HG03460 (cell line): ENCODE measurements at regions not wholly inside any gene's neighbourhood (a gene's known extent, or its start where the extent isn't known, plus 50 kb on each side); places are given as distances from the start of the nearest gene placed in this dataset.
"Not testable (repeated sequence)": the region's sequence is repeated elsewhere in the genome, so short reads cannot be mapped to it uniquely, and the experiment has no call there.

Experiments used
- ATAC-seq: cut with Tn5 transposase; IDR thresholded peaks from one replicate; pipeline ENCODE4 v1.9.1; 2021; ENCODE audit not compliant: unreplicated experiment

- ATAC-seq: no peak
Observed at GRCh38 chr18:4557502-4557901, 102.4 kb upstream of the DLGAP1 start.

DNA sequence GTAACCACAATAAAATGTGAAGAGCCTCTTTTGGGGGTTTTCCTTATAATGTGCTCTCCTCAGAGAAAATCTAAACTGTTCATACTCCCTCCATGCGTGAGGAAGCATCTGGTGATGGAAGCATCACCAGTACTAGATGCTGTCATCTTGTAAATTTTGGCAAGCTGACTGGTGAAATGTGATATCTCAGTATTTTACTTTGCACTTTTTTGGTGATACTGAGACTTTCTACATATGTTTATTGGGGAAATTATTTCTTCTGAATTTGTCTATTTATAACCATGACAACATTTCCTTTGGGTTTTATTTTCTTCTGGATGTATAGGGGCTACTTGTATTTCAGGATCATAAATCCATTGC lies 95.9 kb upstream of the DLGAP1 start:
- no peak for ATAC-seq

DNA sequence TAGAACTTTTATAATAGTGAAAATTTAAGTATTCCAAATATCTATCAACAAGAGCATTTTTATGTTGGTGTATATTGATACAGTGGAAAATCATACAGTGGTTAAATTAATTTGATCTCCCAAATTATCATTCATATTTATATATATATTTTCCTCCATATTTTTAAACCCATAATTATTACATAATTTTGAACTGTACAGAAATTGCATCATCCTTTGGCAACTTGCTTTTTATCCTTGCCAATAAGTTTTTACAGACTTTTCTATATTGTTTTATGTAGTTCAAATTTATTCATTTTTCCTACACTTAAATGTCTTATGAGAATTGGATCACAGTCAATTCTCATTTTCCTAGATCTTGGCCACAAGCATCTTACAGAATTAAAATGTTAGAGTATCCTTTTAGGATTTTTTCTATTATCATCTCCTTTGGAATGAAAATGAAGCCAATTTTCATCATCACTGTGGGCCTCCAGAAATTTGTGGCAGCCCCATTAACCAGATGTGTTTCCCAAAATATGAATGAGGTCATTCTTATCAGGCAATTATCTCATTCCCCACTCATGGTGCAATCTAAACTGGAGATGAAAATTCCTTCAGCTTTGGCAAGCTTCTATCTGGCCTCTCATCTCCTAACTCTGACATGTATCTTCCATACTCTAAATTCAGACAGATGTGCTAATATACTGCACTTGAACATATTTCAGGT lies 94.2 kb upstream of the DLGAP1 start:
- no peak for ATAC-seq

- ATAC-seq: no peak
Observed at GRCh38 chr18:4547126-4547525, 92.0 kb upstream of the DLGAP1 start.

- ATAC-seq: no peak
Observed at GRCh38 chr18:4544142-4544541, 89.0 kb upstream of the DLGAP1 start.

DNA sequence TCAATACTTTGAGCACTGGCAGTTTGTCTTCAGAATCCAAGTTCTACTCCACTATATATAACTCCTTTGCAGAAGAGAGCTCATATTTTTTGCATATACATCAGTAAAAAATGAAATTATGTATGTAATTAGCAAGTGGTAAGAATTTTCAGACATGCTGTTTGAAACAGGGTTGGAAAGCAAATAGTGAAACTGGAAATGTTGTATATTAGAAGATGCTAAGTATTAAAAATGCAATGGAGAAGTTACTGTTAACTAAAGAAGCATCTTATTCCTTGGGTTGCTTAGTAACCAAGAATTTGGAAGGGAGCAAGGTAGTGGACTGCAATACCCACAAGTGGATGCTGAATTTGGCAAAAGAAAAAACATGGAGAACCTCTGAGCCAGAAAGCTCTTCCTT lies 88.6 kb upstream of the DLGAP1 start:
- no peak for ATAC-seq

- no peak for ATAC-seq
Observed at GRCh38 chr18:4541588-4541987, 86.5 kb upstream of the DLGAP1 start.

GRCh38 chr18:4536447-4536846 lies 81.3 kb upstream of the DLGAP1 start:
- ATAC-seq: no peak

- ATAC-seq: no peak
Observed at GRCh38 chr18:4528405-4528804, 73.3 kb upstream of the DLGAP1 start.

- not testable (repeated sequence) for ATAC-seq
Observed at GRCh38 chr18:4527826-4528225, 72.7 kb upstream of the DLGAP1 start.

DNA sequence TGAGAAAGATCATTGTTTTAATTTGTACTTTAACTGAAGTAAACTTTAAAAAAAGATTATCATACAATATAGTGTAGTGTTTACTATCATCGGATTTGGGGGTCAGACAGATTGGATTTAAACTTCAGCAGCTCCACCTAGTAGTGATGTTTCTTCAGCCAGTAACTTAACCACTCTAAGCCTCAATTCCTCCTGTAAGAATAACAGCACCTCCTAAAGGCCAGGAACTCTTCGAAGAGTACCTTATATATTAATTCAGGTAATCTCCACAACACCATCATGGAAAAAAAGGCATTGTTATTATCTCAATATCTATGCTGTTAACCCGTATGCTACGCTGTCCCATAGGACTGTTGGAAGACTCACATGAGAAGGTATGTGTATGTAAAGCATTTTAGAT lies 69.0 kb upstream of the DLGAP1 start:
- ATAC-seq: no peak

DNA sequence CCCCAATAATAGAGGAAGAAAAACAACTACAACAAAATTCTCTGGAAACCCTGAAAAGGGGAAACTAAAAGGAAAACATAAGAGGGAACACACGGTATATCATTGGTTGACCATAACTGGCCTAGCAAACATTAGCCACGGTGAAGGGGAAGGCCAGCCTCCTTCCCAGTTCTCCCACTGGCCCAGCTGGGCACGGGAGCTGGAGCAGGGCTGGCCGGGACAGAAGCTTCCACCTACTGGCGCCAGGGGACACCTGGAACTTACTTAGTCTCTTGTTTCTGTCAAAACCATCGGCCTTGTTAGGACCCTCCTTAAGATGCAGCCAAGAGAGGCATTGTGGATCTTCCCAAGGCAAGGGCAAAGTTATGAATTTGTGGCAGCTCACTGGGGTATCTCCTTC lies 56.1 kb upstream of the DLGAP1 start:
- ATAC-seq: no peak

DNA sequence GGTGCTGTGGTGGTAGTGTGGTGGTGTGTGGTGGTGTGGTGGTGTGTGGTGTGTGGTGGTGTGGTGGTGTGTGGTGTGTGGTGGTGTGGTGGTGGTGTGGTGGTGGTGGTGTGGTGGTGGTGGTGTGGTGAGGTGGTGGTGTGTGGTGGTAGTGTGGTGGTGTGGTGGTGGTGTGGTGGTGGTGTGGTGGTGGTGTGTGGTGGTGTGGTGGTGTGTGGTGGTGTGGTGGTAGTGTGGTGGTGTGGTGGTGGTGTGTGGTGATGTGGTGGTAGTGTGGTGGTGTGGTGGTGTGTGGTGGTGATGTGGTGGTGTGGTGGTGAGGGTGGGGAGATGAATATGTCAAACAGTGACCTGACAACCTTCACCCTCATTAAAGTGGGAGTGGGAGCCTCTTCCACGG lies 55.6 kb upstream of the DLGAP1 start:
- no peak for ATAC-seq

DNA sequence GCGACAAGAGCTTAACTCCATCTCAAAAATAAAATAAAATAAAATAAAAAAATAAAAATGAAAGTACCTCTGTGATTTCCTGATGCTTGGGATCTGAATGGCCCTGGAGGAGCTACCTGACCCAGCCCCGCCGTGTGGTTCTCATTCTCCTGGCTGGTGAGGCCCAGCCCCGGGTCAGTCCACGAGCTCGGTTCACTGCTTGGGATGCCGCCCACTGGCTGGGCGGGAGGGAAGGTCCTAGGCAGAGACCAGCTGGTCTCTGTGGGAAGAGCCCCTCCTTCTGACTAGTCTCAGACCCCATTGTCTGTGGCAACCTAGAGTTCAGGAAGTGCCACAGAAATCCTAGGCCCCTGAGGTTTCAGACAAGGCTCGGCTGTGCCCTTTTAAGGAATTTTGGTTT lies 55.1 kb upstream of the DLGAP1 start:
- no peak for ATAC-seq
